ENCODE measurements at regions not wholly inside any gene's neighbourhood (a gene's known extent, or its start where the extent isn't known, plus 50 kb on each side); places are given as distances from the start of the nearest gene placed in this dataset.
"Not testable (repeated sequence)": the region's sequence is repeated elsewhere in the genome, so short reads cannot be mapped to it uniquely, and the experiment has no call there.

GRCh38 chr20:29325304-29325640, 1932.2 kb upstream of the DEFB115 start:
- Mint-ChIP-seq H3K27ac (no peak overlapping the region), H3K9me3 (peaks cover 82 to 89% of the 10 kb centered on the region in 2 experiments), H3K4me3 (no peak overlapping the region), H3K36me3 (ENCODE audit: insufficient read depth in 1 of 3, low read depth in 3 of 3) (peaks cover 16 to 42% (median 31%) of the 10 kb centered on the region in 3 experiments), H3K27me3 (ENCODE audit: low read depth) (peaks cover 18% of the 10 kb centered on the region), H3K4me1 (no peaks in the 10 kb centered on the region)
- TF ChIP-seq CTCF (conservative IDR thresholded peaks at IDR 0.05): no peak
- Histone ChIP-seq H2BK120ac (ENCODE audit: low read depth, low read length, poor library complexity, severe bottlenecking) (no peak overlapping the region), H2BK5ac (ENCODE audit: insufficient read length, low read length) (no peak overlapping the region), H3K23ac (ENCODE audit: insufficient read length, low read depth, low read length) (no peak overlapping the region), H2AFZ (ENCODE audit: low read length) (no peak overlapping the region), H3K4me1 (ENCODE audit: insufficient read depth, low read length) (no peaks in the 10 kb centered on the region), H3K14ac (ENCODE audit: insufficient read depth, low read length) (no peak overlapping the region), H4K91ac (ENCODE audit: insufficient read length, low read depth, low read length) (no peak overlapping the region), H3K4ac (ENCODE audit: low read depth, low read length) (no peak overlapping the region), H3K9me3 (ENCODE audit: control insufficient read depth, low read depth, low read length) (peaks cover 53% of the 10 kb centered on the region), H2BK15ac (ENCODE audit: low read depth, low read length) (no peak overlapping the region), H2BK12ac (ENCODE audit: insufficient read length, low read depth, low read length) (no peak overlapping the region), H3K23me2 (ENCODE audit: insufficient read length, low read depth, low read length, poor library complexity, severe bottlenecking) (no peaks in the 10 kb centered on the region), H3K27me3 (ENCODE audit: insufficient read depth, low read length) (no peaks in the 10 kb centered on the region), H3K27ac (ENCODE audit: insufficient read length, low read depth, low read length) (no peak overlapping the region), H4K5ac (ENCODE audit: insufficient read length, low read depth, low read length) (no peak overlapping the region), H3K79me2 (ENCODE audit: insufficient read depth, low read length) (no peaks in the 10 kb centered on the region), H3K18ac (ENCODE audit: insufficient read length, low read depth, low read length) (no peak overlapping the region), H3K9ac (ENCODE audit: extremely low read depth, insufficient read length, low read length) (no peak overlapping the region), H3K56ac (ENCODE audit: insufficient read length, low read depth, low read length) (no peak overlapping the region), H2AK5ac (ENCODE audit: insufficient read length, low read length) (no peak overlapping the region), H3K79me1 (ENCODE audit: insufficient read depth, low read depth, low read length, poor library complexity, severe bottlenecking) (no peaks in the 10 kb centered on the region), H4K8ac (replicated peaks; ENCODE audit: insufficient read length, low read depth, low read length) (no peak overlapping the region), H3T11ph (ENCODE audit: low read length) (no peak overlapping the region), H3K4me2 (ENCODE audit: insufficient read depth, insufficient read length, low read length) (no peak overlapping the region), H2BK20ac (ENCODE audit: low read depth, low read length, poor library complexity, severe bottlenecking) (no peak overlapping the region), H4K20me1 (ENCODE audit: control insufficient read depth, insufficient read depth, insufficient read length) (no peaks in the 10 kb centered on the region)
- WGBS (ENCODE audit: extremely low coverage, insufficient read length, low lambda C conversion rate): no CpG with 5 or more reads among the region's 20 CpGs
- no peak for DNase-seq

GRCh38 chr20:29325781-29326180, 1931.7 kb upstream of the DEFB115 start:
- not testable (repeated sequence) for H2BK12ac ChIP-seq (ENCODE audit: insufficient read length, low read depth, low read length); H3K4ac ChIP-seq (ENCODE audit: low read depth, low read length); H4K20me1 ChIP-seq (ENCODE audit: control insufficient read depth, insufficient read depth, insufficient read length); H2AK5ac ChIP-seq (ENCODE audit: insufficient read length, low read length); H3K14ac ChIP-seq (ENCODE audit: insufficient read depth, low read length); H4K5ac ChIP-seq (ENCODE audit: insufficient read length, low read depth, low read length); H4K91ac ChIP-seq (ENCODE audit: insufficient read length, low read depth, low read length); H3K4me1 ChIP-seq (ENCODE audit: insufficient read depth, low read length); H3K4me1 Mint-ChIP-seq; H3K9ac ChIP-seq (ENCODE audit: extremely low read depth, insufficient read length, low read length); DNase-seq; H3K23ac ChIP-seq (ENCODE audit: insufficient read length, low read depth, low read length); H3K27ac Mint-ChIP-seq; H3T11ph ChIP-seq (ENCODE audit: low read length); H2BK15ac ChIP-seq (ENCODE audit: low read depth, low read length); H3K56ac ChIP-seq (ENCODE audit: insufficient read length, low read depth, low read length); H3K18ac ChIP-seq (ENCODE audit: insufficient read length, low read depth, low read length); H2AFZ ChIP-seq (ENCODE audit: low read length); H3K23me2 ChIP-seq (ENCODE audit: insufficient read length, low read depth, low read length, poor library complexity, severe bottlenecking); H4K8ac ChIP-seq (replicated peaks; ENCODE audit: insufficient read length, low read depth, low read length); H3K27me3 ChIP-seq (ENCODE audit: insufficient read depth, low read length); H3K4me3 Mint-ChIP-seq; H2BK5ac ChIP-seq (ENCODE audit: insufficient read length, low read length); H3K27ac ChIP-seq (ENCODE audit: insufficient read length, low read depth, low read length); H3K79me2 ChIP-seq (ENCODE audit: insufficient read depth, low read length); H2BK20ac ChIP-seq (ENCODE audit: low read depth, low read length, poor library complexity, severe bottlenecking); H2BK120ac ChIP-seq (ENCODE audit: low read depth, low read length, poor library complexity, severe bottlenecking); H3K4me2 ChIP-seq (ENCODE audit: insufficient read depth, insufficient read length, low read length); H3K79me1 ChIP-seq (ENCODE audit: insufficient read depth, low read depth, low read length, poor library complexity, severe bottlenecking)
- peaks cover 21 to 46% (median 36%) of the 10 kb centered on the region in 3 experiments for H3K36me3 Mint-ChIP-seq (ENCODE audit: insufficient read depth in 1 of 3, low read depth in 3 of 3)
- no CpG with 5 or more reads among the region's 17 CpGs for WGBS (ENCODE audit: extremely low coverage, insufficient read length, low lambda C conversion rate)
- peaks cover 58% of the 10 kb centered on the region for H3K9me3 ChIP-seq (ENCODE audit: control insufficient read depth, low read depth, low read length)
- peaks cover 82 to 90% of the 10 kb centered on the region in 2 experiments for H3K9me3 Mint-ChIP-seq
- H3K27me3 Mint-ChIP-seq (ENCODE audit: low read depth): peaks cover 20% of the 10 kb centered on the region

Measured in H9 (cell line).